Body of pancreas (tissue), 4 donors: ENCODE measurements at regions not wholly inside any gene's neighbourhood (a gene's known extent, or its start where the extent isn't known, plus 50 kb on each side); places are given as distances from the start of the nearest gene placed in this dataset.

Experiments used
- POLR2A ChIP-seq, 3 donors: fragments of 450-650 bp; IDR thresholded peaks; one replicate each; pipeline ENCODE4 v1.6.1; 2016; ENCODE audit warnings: antibody characterized with exemption in 3 of 3, mild to moderate bottlenecking in 2 of 3
- TF ChIP-seq, protein P1 (sequence below), 7 experiments: fragments of 450-650 bp in 4 of 7; fragments of 200-600 bp in 3 of 7; sonication (generic) in 3 of 7; IDR thresholded peaks; one replicate each; pipeline ENCODE4 v1.5.1; 2016 to 2019; ENCODE audit warnings: antibody characterized with exemption in 7 of 7

- TF ChIP-seq, protein P1, sequence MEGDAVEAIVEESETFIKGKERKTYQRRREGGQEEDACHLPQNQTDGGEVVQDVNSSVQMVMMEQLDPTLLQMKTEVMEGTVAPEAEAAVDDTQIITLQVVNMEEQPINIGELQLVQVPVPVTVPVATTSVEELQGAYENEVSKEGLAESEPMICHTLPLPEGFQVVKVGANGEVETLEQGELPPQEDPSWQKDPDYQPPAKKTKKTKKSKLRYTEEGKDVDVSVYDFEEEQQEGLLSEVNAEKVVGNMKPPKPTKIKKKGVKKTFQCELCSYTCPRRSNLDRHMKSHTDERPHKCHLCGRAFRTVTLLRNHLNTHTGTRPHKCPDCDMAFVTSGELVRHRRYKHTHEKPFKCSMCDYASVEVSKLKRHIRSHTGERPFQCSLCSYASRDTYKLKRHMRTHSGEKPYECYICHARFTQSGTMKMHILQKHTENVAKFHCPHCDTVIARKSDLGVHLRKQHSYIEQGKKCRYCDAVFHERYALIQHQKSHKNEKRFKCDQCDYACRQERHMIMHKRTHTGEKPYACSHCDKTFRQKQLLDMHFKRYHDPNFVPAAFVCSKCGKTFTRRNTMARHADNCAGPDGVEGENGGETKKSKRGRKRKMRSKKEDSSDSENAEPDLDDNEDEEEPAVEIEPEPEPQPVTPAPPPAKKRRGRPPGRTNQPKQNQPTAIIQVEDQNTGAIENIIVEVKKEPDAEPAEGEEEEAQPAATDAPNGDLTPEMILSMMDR (IDR thresholded peaks at IDR 0.05) = no peak
- no peak for TF ChIP-seq POLR2A (IDR thresholded peaks at IDR 0.05)
These were observed 470.2 kb upstream of the AGTR1 start for GRCh38 chr3:148227534-148227933.
